ENCODE measurements at regions not wholly inside any gene's neighbourhood (a gene's known extent, or its start where the extent isn't known, plus 50 kb on each side); places are given as distances from the start of the nearest gene placed in this dataset.

- Mint-ChIP-seq H3K36me3 (ENCODE audit: insufficient read depth) (no peaks in the 10 kb centered on the region), H3K4me1 (ENCODE audit: low read depth) (peaks cover 2% of the 10 kb centered on the region), H3K9me3 (ENCODE audit: low read depth) (no peaks in the 10 kb centered on the region), H3K27ac (no peak overlapping the region), H3K4me3 (ENCODE audit: low read depth) (no peak overlapping the region), H3K27me3 (no peaks in the 10 kb centered on the region)
- no peak for DNase-seq (ENCODE audit: low spot score, unreplicated experiment)
- TF ChIP-seq CTCF (IDR thresholded peaks at IDR 0.05; ENCODE audit: unreplicated experiment): peak; percentile 49
These were observed 576.8 kb upstream of the TMEM132C start for GRCh38 chr12:127690161-127690560.

GRCh38 chr12:127696963-127697362, 570.0 kb upstream of the TMEM132C start:
- no peak for TF ChIP-seq CTCF (IDR thresholded peaks at IDR 0.05; ENCODE audit: unreplicated experiment)
- peaks cover 5% of the 10 kb centered on the region for H3K27me3 Mint-ChIP-seq

GRCh38 chr12:127703026-127703425, 563.9 kb upstream of the TMEM132C start:
- no peaks in the 10 kb centered on the region for H3K36me3 Mint-ChIP-seq (ENCODE audit: insufficient read depth)
- no peak overlapping the region for H3K4me3 Mint-ChIP-seq (ENCODE audit: low read depth)
- H3K27ac Mint-ChIP-seq: no peak overlapping the region
- H3K27me3 Mint-ChIP-seq: peaks cover 17% of the 10 kb centered on the region
- no peaks in the 10 kb centered on the region for H3K4me1 Mint-ChIP-seq (ENCODE audit: low read depth)
- TF ChIP-seq CTCF (IDR thresholded peaks at IDR 0.05; ENCODE audit: unreplicated experiment): no peak
- peaks cover 2% of the 10 kb centered on the region for H3K9me3 Mint-ChIP-seq (ENCODE audit: low read depth)
- DNase-seq (ENCODE audit: low spot score, unreplicated experiment): no peak

More at GRCh38 chr12:127696963-127697362, 570.0 kb upstream of the TMEM132C start:
- Mint-ChIP-seq H3K4me1 (ENCODE audit: low read depth) (no peaks in the 10 kb centered on the region), H3K36me3 (ENCODE audit: insufficient read depth) (no peaks in the 10 kb centered on the region), H3K4me3 (ENCODE audit: low read depth) (no peak overlapping the region), H3K27ac (no peak overlapping the region), H3K9me3 (ENCODE audit: low read depth) (peaks cover 2% of the 10 kb centered on the region)
- no peak for DNase-seq (ENCODE audit: low spot score, unreplicated experiment)

- DNase-seq (ENCODE audit: low spot score, unreplicated experiment): no peak
- peak; percentile 43 for TF ChIP-seq CTCF (IDR thresholded peaks at IDR 0.05; ENCODE audit: unreplicated experiment)
- Mint-ChIP-seq H3K27ac (no peak overlapping the region), H3K9me3 (ENCODE audit: low read depth) (peaks cover 11% of the 10 kb centered on the region), H3K4me1 (ENCODE audit: low read depth) (peaks cover 4% of the 10 kb centered on the region), H3K27me3 (no peaks in the 10 kb centered on the region), H3K36me3 (ENCODE audit: insufficient read depth) (no peaks in the 10 kb centered on the region), H3K4me3 (ENCODE audit: low read depth) (no peak overlapping the region)
These were observed 555.9 kb upstream of the TMEM132C start for GRCh38 chr12:127711108-127711507.

- no peak for TF ChIP-seq CTCF (IDR thresholded peaks at IDR 0.05; ENCODE audit: unreplicated experiment)
- no peak for DNase-seq (ENCODE audit: low spot score, unreplicated experiment)
- Mint-ChIP-seq H3K4me3 (ENCODE audit: low read depth) (no peak overlapping the region), H3K4me1 (ENCODE audit: low read depth) (peaks cover 4% of the 10 kb centered on the region), H3K27me3 (peaks cover 3% of the 10 kb centered on the region), H3K9me3 (ENCODE audit: low read depth) (peaks cover 11% of the 10 kb centered on the region), H3K27ac (no peak overlapping the region), H3K36me3 (ENCODE audit: insufficient read depth) (no peaks in the 10 kb centered on the region)
These were observed 554.4 kb upstream of the TMEM132C start for GRCh38 chr12:127712561-127712960.

All from progenitor cell of endocrine pancreas (in vitro differentiated cells).